ENCODE measurements at regions not wholly inside any gene's neighbourhood (a gene's known extent, or its start where the extent isn't known, plus 50 kb on each side); places are given as distances from the start of the nearest gene placed in this dataset.

DNA sequence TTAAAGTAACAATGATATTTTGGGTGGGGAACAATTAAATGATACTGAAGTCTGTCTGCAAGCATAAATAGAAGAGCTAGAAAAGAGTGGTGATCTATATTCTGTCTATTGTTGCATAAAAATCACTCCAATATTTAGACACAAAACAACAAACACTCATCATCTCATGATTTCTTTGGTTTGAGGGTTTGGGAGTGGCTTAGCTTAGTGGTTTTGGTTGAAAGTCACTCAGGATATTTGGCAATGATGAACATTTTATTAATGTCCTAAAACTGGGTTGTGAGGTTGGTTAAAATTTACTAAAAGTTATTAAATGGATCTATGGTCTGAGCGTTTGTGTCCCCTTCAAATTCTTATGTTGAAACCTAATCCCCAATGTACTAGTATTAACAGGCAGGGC, 54.7 kb upstream of the EGFR start:
- Histone ChIP-seq H3K4me1 (replicated peaks) (peaks cover 13% of the 10 kb centered on the region), H3K27me3 (replicated peaks) (no peaks in the 10 kb centered on the region), H3K36me3 (no peaks in the 10 kb centered on the region), H3K9me3 (replicated peaks) (no peaks in the 10 kb centered on the region; the same call in 1 of the 2 replicates), H3K4me3 (no peak overlapping the region), H3K27ac (no peak overlapping the region)
- no peak for DNase-seq (ENCODE audit: low read depth in 1 of 2, low spot score in 2 of 2)

DNA sequence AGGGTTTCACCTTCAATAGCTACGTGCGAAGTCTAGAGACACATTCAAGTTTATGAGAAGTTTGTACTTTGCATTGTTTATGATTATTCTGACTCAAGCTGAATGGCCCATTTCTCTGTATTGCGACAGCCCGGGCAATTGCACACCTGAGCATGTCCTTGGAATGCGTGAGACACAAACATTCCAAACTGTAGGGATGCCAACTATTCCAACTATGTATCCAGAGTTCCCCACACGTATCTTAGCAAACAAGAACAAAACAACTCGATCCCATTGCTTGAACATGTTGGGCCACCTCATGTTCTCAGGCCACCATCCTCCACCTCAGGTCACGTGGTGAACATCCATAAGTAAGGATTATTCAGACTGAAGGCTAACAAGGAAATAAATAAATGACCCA, 51.4 kb upstream of the EGFR start:
- Histone ChIP-seq H3K4me1 (replicated peaks) (peaks cover 13% of the 10 kb centered on the region), H3K9me3 (replicated peaks) (no peaks in the 10 kb centered on the region; the same call in 1 of the 2 replicates), H3K4me3 (no peak overlapping the region), H3K27me3 (replicated peaks) (no peaks in the 10 kb centered on the region), H3K27ac (peak overlapping the region; percentile 68), H3K36me3 (no peaks in the 10 kb centered on the region)
- peak; percentile 66 to 68 for DNase-seq (ENCODE audit: low read depth in 1 of 2, low spot score in 2 of 2)

DNA sequence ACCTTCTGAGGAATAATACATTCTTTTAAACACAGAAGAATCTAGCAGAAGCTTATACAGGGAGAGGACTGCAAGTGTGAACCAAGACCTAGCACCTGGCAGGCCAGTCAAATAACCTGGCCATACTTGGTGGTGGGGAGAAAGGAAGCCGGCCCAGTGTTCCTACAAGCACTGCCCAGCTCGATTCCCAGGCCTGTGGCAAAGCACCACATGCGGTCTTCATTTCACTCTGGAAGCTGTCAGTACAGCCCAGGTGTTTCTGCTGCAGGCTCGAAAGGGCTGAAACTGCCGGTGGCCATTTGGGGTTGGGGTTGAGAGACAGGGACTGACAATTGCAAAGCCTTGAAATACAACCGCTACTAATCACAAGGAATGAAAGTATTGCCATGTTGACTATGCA, 50.8 kb upstream of the EGFR start:
- no peaks in the 10 kb centered on the region; the same call in 1 of the 2 replicates for H3K9me3 ChIP-seq (replicated peaks)
- H3K4me1 ChIP-seq (replicated peaks), result peaks cover 13% of the 10 kb centered on the region
- no peak for DNase-seq (ENCODE audit: low read depth in 1 of 2, low spot score in 2 of 2)
- no peaks in the 10 kb centered on the region for H3K27me3 ChIP-seq (replicated peaks)
- H3K4me3 ChIP-seq, result no peak overlapping the region
- peak overlapping the region; percentile 68 for H3K27ac ChIP-seq
- H3K36me3 ChIP-seq, result no peaks in the 10 kb centered on the region
